GM12873 (cell line): ENCODE measurements at regions not wholly inside any gene's neighbourhood (a gene's known extent, or its start where the extent isn't known, plus 50 kb on each side); places are given as distances from the start of the nearest gene placed in this dataset.

Source experiments
- TF ChIP-seq, protein P1 (sequence below): IDR thresholded peaks from 2 replicates; pipeline ENCODE4 v1.5.1; 2012; ENCODE audit warnings: low read depth, mild to moderate bottlenecking, moderate library complexity, low read length, control low read depth; ENCODE audit not compliant: insufficient read depth; ENCODE audit errors: missing control alignments

DNA sequence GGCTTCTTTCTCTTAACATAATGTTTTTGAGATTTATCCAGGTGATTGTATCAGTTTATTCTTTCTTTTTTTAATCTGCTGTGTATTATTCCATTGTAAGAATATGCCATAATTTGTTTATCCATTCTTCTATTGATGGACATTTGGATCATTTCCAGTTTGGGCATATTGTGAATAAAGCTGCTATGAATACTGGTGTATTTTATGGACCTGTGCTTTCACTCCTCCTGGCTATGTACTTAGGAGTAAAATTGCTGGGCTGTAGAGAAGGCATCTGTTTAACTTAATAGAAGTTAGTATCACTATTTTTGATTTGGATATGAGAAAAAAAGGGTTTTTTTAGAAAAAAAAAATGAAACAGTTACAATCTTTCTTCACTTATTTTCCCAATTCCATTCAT is 50.0 kb upstream of the FAM9C start:
- TF ChIP-seq, protein P1, sequence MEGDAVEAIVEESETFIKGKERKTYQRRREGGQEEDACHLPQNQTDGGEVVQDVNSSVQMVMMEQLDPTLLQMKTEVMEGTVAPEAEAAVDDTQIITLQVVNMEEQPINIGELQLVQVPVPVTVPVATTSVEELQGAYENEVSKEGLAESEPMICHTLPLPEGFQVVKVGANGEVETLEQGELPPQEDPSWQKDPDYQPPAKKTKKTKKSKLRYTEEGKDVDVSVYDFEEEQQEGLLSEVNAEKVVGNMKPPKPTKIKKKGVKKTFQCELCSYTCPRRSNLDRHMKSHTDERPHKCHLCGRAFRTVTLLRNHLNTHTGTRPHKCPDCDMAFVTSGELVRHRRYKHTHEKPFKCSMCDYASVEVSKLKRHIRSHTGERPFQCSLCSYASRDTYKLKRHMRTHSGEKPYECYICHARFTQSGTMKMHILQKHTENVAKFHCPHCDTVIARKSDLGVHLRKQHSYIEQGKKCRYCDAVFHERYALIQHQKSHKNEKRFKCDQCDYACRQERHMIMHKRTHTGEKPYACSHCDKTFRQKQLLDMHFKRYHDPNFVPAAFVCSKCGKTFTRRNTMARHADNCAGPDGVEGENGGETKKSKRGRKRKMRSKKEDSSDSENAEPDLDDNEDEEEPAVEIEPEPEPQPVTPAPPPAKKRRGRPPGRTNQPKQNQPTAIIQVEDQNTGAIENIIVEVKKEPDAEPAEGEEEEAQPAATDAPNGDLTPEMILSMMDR = no peak
